ENCODE measurements at regions not wholly inside any gene's neighbourhood (a gene's known extent, or its start where the extent isn't known, plus 50 kb on each side); places are given as distances from the start of the nearest gene placed in this dataset.

DNA sequence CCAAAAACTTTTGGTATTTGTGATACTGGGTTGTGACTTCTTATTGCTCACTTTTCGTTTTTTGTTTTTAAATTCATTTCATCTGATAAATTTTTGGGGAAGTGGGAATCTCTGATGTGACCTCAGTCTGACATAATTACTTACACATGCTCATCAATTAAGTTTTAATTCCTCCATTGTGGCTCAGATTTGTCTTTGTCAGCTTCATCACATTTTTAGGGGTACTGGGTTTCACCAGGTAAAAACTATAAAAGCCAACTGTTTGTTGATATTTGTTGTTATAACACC, 425.3 kb upstream of the TGFBR2 start:
- no peaks in the 10 kb centered on the region for H3K36me3 ChIP-seq (ENCODE audit: insufficient read depth, low read length)
- no peak overlapping the region for H3K4me3 ChIP-seq
- no peak for DNase-seq (ENCODE audit: low read depth, low spot score)
- TF ChIP-seq POLR2AphosphoS5 (IDR thresholded peaks at IDR 0.05; ENCODE audit: borderline replicate concordance, low read depth, low read length) (no peak), FOXP2 (optimal IDR thresholded peaks at IDR 0.05; ENCODE audit: control extremely low read depth, extremely low read length, insufficient read depth) (no peak), EZH2 (IDR thresholded peaks at IDR 0.05) (no peak)
- H3K9me3 ChIP-seq (ENCODE audit: low read depth, low read length) = no peaks in the 10 kb centered on the region
- no peak overlapping the region for H3K9ac ChIP-seq (ENCODE audit: insufficient read length)
- no peak overlapping the region for H3K27ac ChIP-seq

DNA sequence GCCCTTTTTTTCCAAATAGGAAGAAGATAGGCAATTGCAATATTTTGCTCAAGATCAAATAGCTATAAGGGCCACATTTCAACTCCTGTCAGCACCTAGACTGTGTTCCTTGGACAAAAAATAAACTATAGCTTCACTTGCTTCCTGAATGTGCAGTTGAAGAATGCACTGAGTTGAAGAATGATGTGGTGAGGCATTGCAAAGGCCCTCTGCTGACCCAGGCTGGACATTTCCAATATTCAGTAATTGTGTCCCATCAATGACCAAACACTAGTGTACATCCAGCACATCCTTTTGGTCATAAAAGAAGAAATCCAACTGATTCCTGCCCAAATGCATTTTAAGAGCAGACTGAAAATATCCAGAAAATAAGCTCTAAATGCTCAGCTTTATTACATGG, 424.8 kb upstream of the TGFBR2 start:
- Histone ChIP-seq H3K9ac (ENCODE audit: insufficient read length) (no peak overlapping the region), H3K36me3 (ENCODE audit: insufficient read depth, low read length) (no peaks in the 10 kb centered on the region), H3K4me3 (no peak overlapping the region), H3K9me3 (ENCODE audit: low read depth, low read length) (no peaks in the 10 kb centered on the region), H3K27ac (no peak overlapping the region)
- DNase-seq (ENCODE audit: low read depth, low spot score) = no peak
- TF ChIP-seq FOXP2 (optimal IDR thresholded peaks at IDR 0.05; ENCODE audit: control extremely low read depth, extremely low read length, insufficient read depth) (no peak), EZH2 (IDR thresholded peaks at IDR 0.05) (no peak)

DNA sequence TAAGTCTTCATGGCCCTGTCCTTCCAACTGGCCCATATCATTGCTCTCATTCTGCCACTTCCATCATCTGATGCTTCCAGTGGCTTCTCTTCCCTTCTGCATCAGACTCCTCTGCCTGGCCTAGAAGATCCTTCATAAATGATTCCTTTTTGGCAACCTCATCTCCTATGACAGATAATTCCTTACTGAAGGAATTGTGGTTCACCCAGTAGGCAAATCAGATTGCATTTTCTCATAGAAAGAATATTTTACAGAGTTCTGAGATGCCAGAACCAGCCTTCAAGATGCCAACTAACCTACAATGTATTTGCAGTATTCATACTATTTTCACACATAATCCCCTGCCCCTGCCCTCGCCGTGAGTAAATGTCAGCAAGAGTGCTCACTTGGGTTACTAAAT, 423.0 kb upstream of the TGFBR2 start:
- Histone ChIP-seq H3K27ac (no peak overlapping the region), H3K9ac (ENCODE audit: insufficient read length) (no peak overlapping the region), H3K4me3 (no peak overlapping the region), H3K36me3 (ENCODE audit: insufficient read depth, low read length) (no peaks in the 10 kb centered on the region), H3K9me3 (ENCODE audit: low read depth, low read length) (no peaks in the 10 kb centered on the region)
- no peak for DNase-seq (ENCODE audit: low read depth, low spot score)
- TF ChIP-seq FOXP2 (optimal IDR thresholded peaks at IDR 0.05; ENCODE audit: control extremely low read depth, extremely low read length, insufficient read depth) = no peak
- no peak for TF ChIP-seq POLR2AphosphoS5 (IDR thresholded peaks at IDR 0.05; ENCODE audit: borderline replicate concordance, low read depth, low read length)
- TF ChIP-seq EZH2 (IDR thresholded peaks at IDR 0.05) = no peak

DNA sequence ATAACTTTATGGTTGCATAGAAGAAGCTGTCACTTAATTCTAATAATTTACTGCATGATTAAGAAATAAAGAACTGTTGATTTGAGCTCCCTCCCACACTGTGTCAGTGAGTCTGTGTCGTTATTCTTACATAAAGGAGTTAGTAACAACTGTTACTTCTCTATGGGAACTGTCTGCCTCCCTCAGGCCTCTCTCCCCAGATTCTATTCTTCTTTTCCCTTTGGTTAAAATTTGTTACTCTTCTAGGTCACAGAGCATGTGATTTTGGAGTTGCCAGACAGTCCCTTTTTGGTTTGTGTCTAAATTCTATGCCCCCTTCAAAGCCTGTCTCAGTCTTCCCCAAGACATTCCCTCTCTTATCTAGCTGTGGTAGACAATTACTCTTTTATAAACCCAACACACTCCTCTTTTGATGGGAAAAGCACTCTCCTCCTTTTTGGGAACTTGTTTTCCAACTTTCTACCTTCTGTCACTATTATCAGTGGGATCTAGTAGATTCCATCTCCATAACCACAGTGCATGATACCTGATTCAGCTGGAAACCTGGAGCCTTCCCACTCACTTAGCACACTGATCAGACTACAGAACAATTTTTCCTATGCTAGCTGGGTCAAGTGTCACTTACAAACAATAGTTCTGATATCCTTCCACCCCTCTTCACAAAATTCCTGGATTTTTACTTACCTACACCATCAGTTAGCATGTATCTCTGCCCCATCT, 422.1 kb upstream of the TGFBR2 start:
- H3K9me3 ChIP-seq (ENCODE audit: low read depth, low read length) = no peaks in the 10 kb centered on the region
- H3K36me3 ChIP-seq (ENCODE audit: insufficient read depth, low read length) = no peaks in the 10 kb centered on the region
- no peak overlapping the region for H3K4me3 ChIP-seq
- no peak overlapping the region for H3K9ac ChIP-seq (ENCODE audit: insufficient read length)
- H3K27ac ChIP-seq = no peak overlapping the region
- TF ChIP-seq POLR2AphosphoS5 (IDR thresholded peaks at IDR 0.05; ENCODE audit: borderline replicate concordance, low read depth, low read length) (no peak), EZH2 (IDR thresholded peaks at IDR 0.05) (no peak)
- no peak for DNase-seq (ENCODE audit: low read depth, low spot score)

DNA sequence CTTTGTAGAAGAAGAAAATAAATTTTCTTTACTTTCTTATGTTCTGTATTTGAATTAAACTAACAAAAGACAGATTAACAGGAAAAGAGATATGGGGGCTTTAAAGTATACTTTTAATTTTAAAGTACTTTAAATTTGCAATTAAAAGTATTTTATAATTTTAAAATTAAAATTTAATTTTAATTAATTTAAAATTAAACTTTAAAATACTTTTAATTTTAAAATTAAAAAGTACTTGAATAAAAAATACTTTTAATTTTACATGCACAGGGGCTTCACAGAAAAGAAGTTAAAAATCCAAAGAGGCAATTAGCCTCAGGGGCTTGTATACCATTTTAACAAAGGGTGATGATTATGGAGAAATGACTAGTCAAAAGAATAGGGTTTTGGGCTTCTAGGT, 420.5 kb upstream of the TGFBR2 start:
- Histone ChIP-seq H3K4me3 (no peak overlapping the region), H3K27ac (no peak overlapping the region), H3K36me3 (ENCODE audit: insufficient read depth, low read length) (no peaks in the 10 kb centered on the region), H3K9ac (ENCODE audit: insufficient read length) (no peak overlapping the region), H3K9me3 (ENCODE audit: low read depth, low read length) (no peaks in the 10 kb centered on the region)
- TF ChIP-seq POLR2AphosphoS5 (IDR thresholded peaks at IDR 0.05; ENCODE audit: borderline replicate concordance, low read depth, low read length) (no peak), FOXP2 (optimal IDR thresholded peaks at IDR 0.05; ENCODE audit: control extremely low read depth, extremely low read length, insufficient read depth) (no peak), EZH2 (IDR thresholded peaks at IDR 0.05) (no peak)
- DNase-seq (ENCODE audit: low read depth, low spot score) = no peak

DNA sequence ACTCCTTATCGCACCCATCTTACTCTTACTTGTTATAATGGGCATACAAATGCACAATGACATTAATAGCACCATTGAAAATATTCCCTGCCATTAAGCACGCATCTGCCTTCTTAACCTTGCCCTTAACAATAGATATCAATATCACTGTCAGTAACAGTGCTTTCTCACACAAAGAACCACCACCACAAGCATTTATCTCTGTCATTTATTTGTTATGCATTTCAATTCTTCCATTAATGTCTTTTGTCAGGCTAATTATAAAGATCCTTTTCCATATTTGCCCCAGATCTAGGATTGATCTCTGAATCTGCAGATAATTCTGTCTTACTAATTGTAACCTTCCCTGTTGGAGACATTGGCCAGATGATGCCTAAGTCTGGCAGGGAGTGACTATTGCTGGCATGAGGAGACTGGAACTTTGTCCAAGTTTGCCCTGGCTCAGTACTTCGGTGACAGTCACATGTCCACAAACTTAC, 419.6 kb upstream of the TGFBR2 start:
- no peaks in the 10 kb centered on the region for H3K36me3 ChIP-seq (ENCODE audit: insufficient read depth, low read length)
- H3K27ac ChIP-seq = no peak overlapping the region
- no peak for DNase-seq (ENCODE audit: low read depth, low spot score)
- no peaks in the 10 kb centered on the region for H3K9me3 ChIP-seq (ENCODE audit: low read depth, low read length)
- H3K9ac ChIP-seq (ENCODE audit: insufficient read length) = no peak overlapping the region
- no peak overlapping the region for H3K4me3 ChIP-seq
- TF ChIP-seq FOXP2 (optimal IDR thresholded peaks at IDR 0.05; ENCODE audit: control extremely low read depth, extremely low read length, insufficient read depth) (no peak), POLR2AphosphoS5 (IDR thresholded peaks at IDR 0.05; ENCODE audit: borderline replicate concordance, low read depth, low read length) (no peak), EZH2 (IDR thresholded peaks at IDR 0.05) (no peak)

DNA sequence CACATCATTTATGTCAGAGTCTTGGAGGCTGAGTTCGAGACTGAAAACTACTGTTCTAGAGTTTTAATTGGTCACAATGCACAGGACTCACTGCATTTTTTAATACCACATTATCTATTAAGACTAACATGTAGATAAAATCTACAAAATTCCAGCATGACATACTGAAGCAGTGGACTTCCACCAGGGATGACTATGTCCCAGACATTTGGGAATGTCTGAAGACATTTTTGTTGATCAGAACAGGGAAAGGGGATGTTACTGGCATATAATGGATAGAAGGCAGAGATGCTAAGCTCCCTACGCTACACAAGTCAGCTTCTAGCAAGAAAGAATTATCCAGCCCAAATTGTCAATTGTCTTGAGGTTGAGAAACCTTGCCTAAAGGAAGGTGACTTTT, 419.0 kb upstream of the TGFBR2 start:
- no peak overlapping the region for H3K27ac ChIP-seq
- H3K9me3 ChIP-seq (ENCODE audit: low read depth, low read length) = no peaks in the 10 kb centered on the region
- no peak overlapping the region for H3K4me3 ChIP-seq
- H3K36me3 ChIP-seq (ENCODE audit: insufficient read depth, low read length) = no peaks in the 10 kb centered on the region
- no peak for DNase-seq (ENCODE audit: low read depth, low spot score)
- H3K9ac ChIP-seq (ENCODE audit: insufficient read length) = no peak overlapping the region
- no peak for TF ChIP-seq FOXP2 (optimal IDR thresholded peaks at IDR 0.05; ENCODE audit: control extremely low read depth, extremely low read length, insufficient read depth)
- TF ChIP-seq EZH2 (IDR thresholded peaks at IDR 0.05) = no peak
- no peak for TF ChIP-seq POLR2AphosphoS5 (IDR thresholded peaks at IDR 0.05; ENCODE audit: borderline replicate concordance, low read depth, low read length)

DNA sequence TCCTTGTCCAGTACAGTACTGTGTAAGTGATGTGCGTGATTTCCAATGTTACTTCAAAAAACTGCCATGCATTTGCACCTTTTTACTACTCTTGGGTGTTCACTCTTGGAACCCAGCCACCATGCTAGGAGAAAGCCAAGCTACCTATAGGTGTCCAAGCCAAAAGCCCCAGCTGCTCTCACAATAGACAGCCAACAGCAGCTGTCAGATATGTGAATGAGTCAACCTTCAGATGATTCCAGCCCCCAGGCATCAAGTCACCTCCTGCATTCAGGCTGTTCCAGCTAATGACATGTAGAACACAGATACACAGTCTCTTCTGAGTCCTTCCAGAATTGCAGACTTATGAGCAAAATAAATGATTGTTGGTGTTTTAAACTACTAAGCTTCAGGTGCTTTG, 417.7 kb upstream of the TGFBR2 start:
- no peak for DNase-seq (ENCODE audit: low read depth, low spot score)
- Histone ChIP-seq H3K27ac (no peak overlapping the region), H3K4me3 (no peak overlapping the region), H3K9me3 (ENCODE audit: low read depth, low read length) (no peaks in the 10 kb centered on the region), H3K9ac (ENCODE audit: insufficient read length) (no peak overlapping the region), H3K36me3 (ENCODE audit: insufficient read depth, low read length) (no peaks in the 10 kb centered on the region)
- TF ChIP-seq POLR2AphosphoS5 (IDR thresholded peaks at IDR 0.05; ENCODE audit: borderline replicate concordance, low read depth, low read length) (no peak), EZH2 (IDR thresholded peaks at IDR 0.05) (no peak), FOXP2 (optimal IDR thresholded peaks at IDR 0.05; ENCODE audit: control extremely low read depth, extremely low read length, insufficient read depth) (no peak)

DNA sequence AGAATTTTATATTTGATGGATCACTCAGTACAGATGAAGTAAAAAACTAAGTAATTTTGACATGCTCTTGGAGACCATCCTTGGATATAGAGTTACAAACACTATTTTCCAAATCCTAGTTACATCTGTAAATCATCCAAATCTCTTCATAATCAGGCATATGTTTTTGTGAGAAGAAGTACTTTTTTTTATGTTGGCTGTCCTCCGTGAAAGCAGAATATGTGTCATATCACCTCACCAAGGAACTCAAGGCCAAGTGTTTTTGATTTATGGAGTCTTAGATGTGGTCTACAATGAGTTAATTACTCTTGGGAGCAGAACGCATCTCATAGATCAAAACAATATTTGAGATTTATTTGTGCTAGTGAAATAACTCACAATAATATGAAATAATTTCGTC, 416.5 kb upstream of the TGFBR2 start:
- H3K4me3 ChIP-seq = no peak overlapping the region
- no peak for DNase-seq (ENCODE audit: low read depth, low spot score)
- TF ChIP-seq POLR2AphosphoS5 (IDR thresholded peaks at IDR 0.05; ENCODE audit: borderline replicate concordance, low read depth, low read length) = no peak
- no peak for TF ChIP-seq EZH2 (IDR thresholded peaks at IDR 0.05)
- no peak for TF ChIP-seq FOXP2 (optimal IDR thresholded peaks at IDR 0.05; ENCODE audit: control extremely low read depth, extremely low read length, insufficient read depth)
- H3K9ac ChIP-seq (ENCODE audit: insufficient read length) = no peak overlapping the region
- H3K36me3 ChIP-seq (ENCODE audit: insufficient read depth, low read length) = no peaks in the 10 kb centered on the region
- H3K27ac ChIP-seq = no peak overlapping the region
- no peaks in the 10 kb centered on the region for H3K9me3 ChIP-seq (ENCODE audit: low read depth, low read length)
